Parathyroid adenoma (tissue), 2 donors: ENCODE measurements at regions not wholly inside any gene's neighbourhood (a gene's known extent, or its start where the extent isn't known, plus 50 kb on each side); places are given as distances from the start of the nearest gene placed in this dataset.

ENCODE experiments used
- H2AFZ ChIP-seq: fragments of 300-600 bp; sonication (generic); one replicate; pipeline ENCODE4 v1.7.0; 2017; ENCODE audit warnings: antibody characterized with exemption, mild to moderate bottlenecking
- H3K27ac ChIP-seq: fragments of 300-600 bp; sonication (generic); one replicate; pipeline ENCODE4 v1.7.0; 2017
- H3K27me3 ChIP-seq: fragments of 300-600 bp; sonication (generic); one replicate; pipeline ENCODE4 v1.7.0; 2017; ENCODE audit warnings: low read length; ENCODE audit not compliant: control insufficient read depth, insufficient read depth
- H3K36me3 ChIP-seq: fragments of 300-600 bp; sonication (generic); one replicate; pipeline ENCODE4 v1.7.0; 2017; ENCODE audit warnings: low read length; ENCODE audit not compliant: control insufficient read depth, insufficient read depth
- H3K4me1 ChIP-seq: fragments of 300-600 bp; sonication (generic); one replicate; pipeline ENCODE4 v1.7.0; 2017; ENCODE audit warnings: control low read depth
- H3K4me2 ChIP-seq: fragments of 300-600 bp; sonication (generic); one replicate; pipeline ENCODE4 v1.7.0; 2017; ENCODE audit warnings: low read length
- H3K4me3 ChIP-seq: fragments of 300-600 bp; sonication (generic); one replicate; pipeline ENCODE4 v1.7.0; 2017; ENCODE audit warnings: low read depth, low read length
- H3K79me2 ChIP-seq: fragments of 300-600 bp; sonication (generic); one replicate; pipeline ENCODE4 v1.7.0; 2017; ENCODE audit warnings: control low read depth
- H3K9ac ChIP-seq: fragments of 300-600 bp; sonication (generic); one replicate; pipeline ENCODE4 v1.7.0; 2017; ENCODE audit warnings: mild to moderate bottlenecking
- H3K9me3 ChIP-seq: fragments of 300-600 bp; sonication (generic); one replicate; pipeline ENCODE4 v1.7.0; 2017; ENCODE audit warnings: low read length; ENCODE audit not compliant: control insufficient read depth
- CTCF ChIP-seq: fragments of 300-600 bp; sonication (generic); IDR thresholded peaks from one replicate; pipeline ENCODE4 v1.7.0; 2017; ENCODE audit warnings: antibody characterized with exemption, mild to moderate bottlenecking
- donor health status: primary hyperparathyroidism.

GRCh38 chr15:56813995-56814394 is 80.7 kb upstream of the ZNF280D start:
- H3K4me2 ChIP-seq: no peak overlapping the region

GRCh38 chr15:56812961-56813360 is 79.7 kb upstream of the ZNF280D start:
- no peak overlapping the region for H3K4me2 ChIP-seq
- H2AFZ ChIP-seq: no peak overlapping the region
- H3K79me2 ChIP-seq: no peaks in the 10 kb centered on the region
- H3K27ac ChIP-seq: no peak overlapping the region
- no peaks in the 10 kb centered on the region for H3K4me1 ChIP-seq
- H3K36me3 ChIP-seq: no peaks in the 10 kb centered on the region
- no peak for TF ChIP-seq CTCF
- no peak overlapping the region for H3K4me3 ChIP-seq
- no peaks in the 10 kb centered on the region for H3K9me3 ChIP-seq
- H3K27me3 ChIP-seq: no peaks in the 10 kb centered on the region
- no peak overlapping the region for H3K9ac ChIP-seq

More at GRCh38 chr15:56813995-56814394, 80.7 kb upstream of the ZNF280D start:
- no peaks in the 10 kb centered on the region for H3K79me2 ChIP-seq
- H3K27ac ChIP-seq: no peak overlapping the region
- no peak overlapping the region for H3K9ac ChIP-seq
- H3K9me3 ChIP-seq: no peaks in the 10 kb centered on the region
- no peak overlapping the region for H2AFZ ChIP-seq
- no peak overlapping the region for H3K4me3 ChIP-seq
- H3K36me3 ChIP-seq: no peaks in the 10 kb centered on the region
- H3K27me3 ChIP-seq: no peaks in the 10 kb centered on the region
- TF ChIP-seq CTCF: no peak
- H3K4me1 ChIP-seq: no peaks in the 10 kb centered on the region

DNA sequence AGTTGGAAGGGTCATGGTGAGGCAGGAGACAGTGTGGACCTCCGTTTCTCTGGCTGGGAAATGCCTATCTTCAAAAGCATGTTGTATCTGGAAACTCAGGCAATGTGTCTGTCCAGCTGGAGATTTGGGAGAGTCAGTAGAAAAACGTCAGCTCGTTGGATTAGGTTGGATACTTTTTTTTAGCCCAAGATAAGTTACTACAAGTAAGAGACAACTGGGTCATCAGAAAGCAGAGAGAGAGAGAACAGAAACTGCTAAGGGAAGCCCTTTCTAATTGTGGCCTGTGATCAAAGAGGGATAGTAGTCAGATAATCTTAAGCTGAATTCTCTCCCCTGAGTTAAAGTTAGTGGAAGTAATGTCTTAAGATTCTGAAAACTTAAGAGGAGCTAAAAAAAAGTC is 78.9 kb upstream of the ZNF280D start:
- H3K4me3 ChIP-seq: no peak overlapping the region
- no peaks in the 10 kb centered on the region for H3K36me3 ChIP-seq
- no peaks in the 10 kb centered on the region for H3K79me2 ChIP-seq
- no peak overlapping the region for H3K4me2 ChIP-seq
- H3K27ac ChIP-seq: no peak overlapping the region
- no peaks in the 10 kb centered on the region for H3K9me3 ChIP-seq
- no peak overlapping the region for H2AFZ ChIP-seq
- H3K9ac ChIP-seq: no peak overlapping the region
- no peaks in the 10 kb centered on the region for H3K4me1 ChIP-seq
- H3K27me3 ChIP-seq: no peaks in the 10 kb centered on the region
- TF ChIP-seq CTCF: no peak

DNA sequence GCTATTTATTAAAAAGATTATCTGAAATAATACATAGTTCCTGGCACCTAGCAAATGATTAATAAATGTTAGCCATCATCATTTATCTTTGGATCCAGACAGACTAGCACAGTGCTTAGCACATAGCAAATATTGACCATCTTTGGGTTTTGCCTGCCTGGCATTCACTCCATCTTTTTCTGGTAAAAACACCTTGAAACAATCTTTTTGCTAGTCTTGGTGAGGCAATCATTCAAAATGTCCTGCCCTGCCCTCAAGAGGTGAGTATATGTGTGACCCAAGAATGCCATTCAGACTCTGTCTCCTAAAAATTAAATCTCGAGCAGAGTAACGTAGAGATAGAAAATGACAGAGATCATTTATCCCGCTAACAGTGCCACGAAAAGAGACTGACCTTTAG is 78.3 kb upstream of the ZNF280D start:
- no peak overlapping the region for H3K4me2 ChIP-seq
- H3K4me1 ChIP-seq: no peaks in the 10 kb centered on the region
- H2AFZ ChIP-seq: no peak overlapping the region
- no peaks in the 10 kb centered on the region for H3K36me3 ChIP-seq
- no peak for TF ChIP-seq CTCF
- H3K79me2 ChIP-seq: no peaks in the 10 kb centered on the region
- H3K4me3 ChIP-seq: no peak overlapping the region
- no peaks in the 10 kb centered on the region for H3K9me3 ChIP-seq
- H3K27ac ChIP-seq: no peak overlapping the region
- no peak overlapping the region for H3K9ac ChIP-seq
- H3K27me3 ChIP-seq: no peaks in the 10 kb centered on the region

GRCh38 chr15:56808160-56808559 is 74.9 kb upstream of the ZNF280D start:
- Histone ChIP-seq H3K4me3 (no peak overlapping the region), H2AFZ (no peak overlapping the region), H3K27ac (no peak overlapping the region), H3K79me2 (no peaks in the 10 kb centered on the region), H3K9me3 (no peaks in the 10 kb centered on the region), H3K36me3 (no peaks in the 10 kb centered on the region), H3K9ac (no peak overlapping the region), H3K4me1 (no peaks in the 10 kb centered on the region), H3K27me3 (no peaks in the 10 kb centered on the region), H3K4me2 (no peak overlapping the region)
- TF ChIP-seq CTCF: no peak
